PC-9 (cell line): ENCODE measurements at regions not wholly inside any gene's neighbourhood (a gene's known extent, or its start where the extent isn't known, plus 50 kb on each side); places are given as distances from the start of the nearest gene placed in this dataset.
A peak's percentile ranks its signal among the peaks of the same experiment; 100 is the strongest.

Experiments
- BruUV-seq: library from RNA; stranded (reverse); fragments of 400-500 nt; replicated peaks from 2 replicates; lab custom pipeline; 2021; lab: Mats Ljungman, UMichigan
- CTCF ChIA-PET: fragments of 300-600 bp; sonication (Branson Sonifier 250); formaldehyde crosslinking; loops from one replicate; lab custom pipeline; 2022; ENCODE audit warnings: antibody characterized with exemption; lab: Charles Lee
- POLR2A ChIA-PET: fragments of 300-600 bp; sonication (Branson Sonifier 250); formaldehyde crosslinking; loops from one replicate; lab custom pipeline; 2022; ENCODE audit warnings: antibody characterized with exemption; ENCODE audit not compliant: unreplicated experiment; lab: Charles Lee
- DNase-seq, 2 experiments: peaks; one replicate each; pipeline versions ENCODE4 v3.0.0 to v3.0.0-alpha.2; 2015 to 2022; ENCODE audit warnings: mixed read lengths in 1 of 2
- H2AFZ ChIP-seq: fragments of 200-600 bp; sonication (generic); 2 replicates; pipeline ENCODE4 v1.8.1; 2017; ENCODE audit warnings: antibody characterized with exemption
- H3F3A ChIP-seq: fragments of 200-600 bp; sonication (generic); 2 replicates; pipeline ENCODE4 v1.8.1; 2017; ENCODE audit warnings: antibody characterized with exemption, mild to moderate bottlenecking, low read depth; ENCODE audit not compliant: insufficient read depth
- H3K27ac ChIP-seq: fragments of 200-600 bp; sonication (generic); 2 replicates; pipeline ENCODE4 v1.6.1; 2016; ENCODE audit warnings: mixed run types
- H3K27me3 ChIP-seq: fragments of 200-600 bp; sonication (generic); 2 replicates; pipeline ENCODE4 v1.6.1; 2016; ENCODE audit warnings: low read depth, mixed run types; ENCODE audit not compliant: insufficient read depth
- H3K36me3 ChIP-seq: fragments of 200-600 bp; sonication (generic); 2 replicates; pipeline ENCODE4 v1.6.1; 2016; ENCODE audit warnings: low read depth, mixed run types
- H3K4me1 ChIP-seq: fragments of 200-600 bp; sonication (generic); replicated peaks from 2 replicates; pipeline ENCODE4 v1.6.1; 2016; ENCODE audit warnings: mixed run types; ENCODE audit not compliant: insufficient read depth
- H3K4me2 ChIP-seq: fragments of 200-600 bp; sonication (generic); 2 replicates; pipeline ENCODE4 v1.6.1; 2017; ENCODE audit warnings: mixed run types
- H3K4me3 ChIP-seq: fragments of 200-600 bp; sonication (generic); 2 replicates; pipeline ENCODE4 v1.6.1; 2016; ENCODE audit warnings: mixed run types
- H3K79me2 ChIP-seq: fragments of 200-600 bp; sonication (generic); 2 replicates; pipeline ENCODE4 v1.6.1; 2017; ENCODE audit warnings: low read depth, mixed run types
- H3K9me2 ChIP-seq: fragments of 200-600 bp; sonication (generic); 2 replicates; pipeline ENCODE4 v1.8.1; 2017; ENCODE audit warnings: mild to moderate bottlenecking; ENCODE audit not compliant: insufficient read depth
- H3K9me3 ChIP-seq: fragments of 200-600 bp; sonication (generic); 2 replicates; pipeline ENCODE4 v1.8.1; 2016; ENCODE audit warnings: low read depth; ENCODE audit not compliant: insufficient read depth
- H4K20me1 ChIP-seq: fragments of 200-600 bp; sonication (generic); 2 replicates; pipeline ENCODE4 v1.8.1; 2017; ENCODE audit not compliant: insufficient read depth
- CTCF ChIP-seq: fragments of 200-600 bp; sonication (generic); conservative IDR thresholded peaks from 2 replicates; pipeline ENCODE4 v1.6.1; 2017; ENCODE audit warnings: mixed run types, antibody characterized with exemption, mild to moderate bottlenecking, moderate library complexity
- EZH2 ChIP-seq: fragments of 200-600 bp; sonication (generic); IDR thresholded peaks from 2 replicates; pipeline ENCODE4 v1.8.0; 2017; ENCODE audit warnings: antibody characterized with exemption, low read depth
- intact Hi-C: fragments of 100-400 bp; cut with micrococcal nuclease; formaldehyde crosslinking; loops from one replicate; pipeline ENCODE4 v1.10.0; 2022; ENCODE audit not compliant: unreplicated experiment

GRCh38 chr18:73153271-73153670 is 285.5 kb upstream of the NETO1 start:
- Histone ChIP-seq H3K79me2 (no peaks in the 10 kb centered on the region), H2AFZ (no peak overlapping the region), H3K4me3 (no peak overlapping the region), H4K20me1 (no peaks in the 10 kb centered on the region), H3K27me3 (no peaks in the 10 kb centered on the region), H3K9me3 (no peaks in the 10 kb centered on the region), H3K4me1 (no peaks in the 10 kb centered on the region), H3F3A (no peaks in the 10 kb centered on the region), H3K4me2 (no peak overlapping the region), H3K36me3 (0 out of 2 replicates have a peak, but pooled peaks cover 7% of the 10 kb centered on the region), H3K27ac (no peak overlapping the region), H3K9me2 (no peaks in the 10 kb centered on the region)
- BruUV-seq = no TSS peak
- intact Hi-C loops = no loop called here
- POLR2A ChIA-PET = no interaction called here
- DNase-seq = no peak
- CTCF ChIA-PET = no interaction called here
- no peak for TF ChIP-seq EZH2
- no peak for TF ChIP-seq CTCF

- TF ChIP-seq EZH2 = no peak
- no TSS peak for BruUV-seq
- POLR2A ChIA-PET = no interaction called here
Measured at GRCh38 chr18:73151086-73151485, 283.3 kb upstream of the NETO1 start.

GRCh38 chr18:73150199-73150598 is 282.4 kb upstream of the NETO1 start:
- no peak for DNase-seq
- Histone ChIP-seq H3K79me2 (no peaks in the 10 kb centered on the region), H3K27ac (no peak overlapping the region), H2AFZ (no peak overlapping the region), H3K36me3 (0 out of 2 replicates have a peak, but pooled peaks cover 3% of the 10 kb centered on the region), H3K4me1 (no peaks in the 10 kb centered on the region), H3K4me2 (no peak overlapping the region), H3K9me2 (no peaks in the 10 kb centered on the region), H4K20me1 (no peaks in the 10 kb centered on the region), H3K4me3 (no peak overlapping the region), H3K27me3 (no peaks in the 10 kb centered on the region), H3K9me3 (no peaks in the 10 kb centered on the region), H3F3A (no peaks in the 10 kb centered on the region)
- ChIA-PET CTCF (no interaction called here), POLR2A (no interaction called here)
- no TSS peak for BruUV-seq
- TF ChIP-seq EZH2 = no peak
- TF ChIP-seq CTCF = peak; percentile 40; the same call in 1 of the 2 replicates
- intact Hi-C loops = no loop called here

More at GRCh38 chr18:73151086-73151485, 283.3 kb upstream of the NETO1 start:
- no peaks in the 10 kb centered on the region for H3K9me3 ChIP-seq
- H3K36me3 ChIP-seq = 0 out of 2 replicates have a peak, but pooled peaks cover 3% of the 10 kb centered on the region
- CTCF ChIA-PET = no interaction called here
- H3K27me3 ChIP-seq = no peaks in the 10 kb centered on the region
- no peak overlapping the region for H3K4me2 ChIP-seq
- H3F3A ChIP-seq = no peaks in the 10 kb centered on the region
- no peaks in the 10 kb centered on the region for H4K20me1 ChIP-seq
- no peaks in the 10 kb centered on the region for H3K4me1 ChIP-seq
- H3K27ac ChIP-seq = no peak overlapping the region
- DNase-seq = no peak
- no peaks in the 10 kb centered on the region for H3K79me2 ChIP-seq
- intact Hi-C loops = no loop called here
- H2AFZ ChIP-seq = no peak overlapping the region
- H3K4me3 ChIP-seq = no peak overlapping the region
- H3K9me2 ChIP-seq = no peaks in the 10 kb centered on the region

- Histone ChIP-seq H3F3A (0 out of 2 replicates have a peak, but pooled peaks cover 6% of the 10 kb centered on the region), H3K27me3 (no peaks in the 10 kb centered on the region), H3K9me3 (peaks cover 6% of the 10 kb centered on the region; the same call in 1 of the 2 replicates), H3K4me1 (no peaks in the 10 kb centered on the region), H4K20me1 (no peaks in the 10 kb centered on the region), H2AFZ (no peak overlapping the region), H3K4me3 (no peak overlapping the region), H3K36me3 (0 out of 2 replicates have a peak, but pooled peaks cover 3% of the 10 kb centered on the region), H3K4me2 (no peak overlapping the region), H3K9me2 (no peaks in the 10 kb centered on the region), H3K27ac (no peak overlapping the region), H3K79me2 (no peaks in the 10 kb centered on the region)
- TF ChIP-seq EZH2 (no peak), CTCF (no peak)
- BruUV-seq = no TSS peak
- DNase-seq = no peak
- intact Hi-C loops = no loop called here
- POLR2A ChIA-PET = no interaction called here
- CTCF ChIA-PET = no interaction called here
Measured at GRCh38 chr18:73147590-73147989, 279.8 kb upstream of the NETO1 start.
